ENCODE measurements at regions not wholly inside any gene's neighbourhood (a gene's known extent, or its start where the extent isn't known, plus 50 kb on each side); places are given as distances from the start of the nearest gene placed in this dataset.

DNA sequence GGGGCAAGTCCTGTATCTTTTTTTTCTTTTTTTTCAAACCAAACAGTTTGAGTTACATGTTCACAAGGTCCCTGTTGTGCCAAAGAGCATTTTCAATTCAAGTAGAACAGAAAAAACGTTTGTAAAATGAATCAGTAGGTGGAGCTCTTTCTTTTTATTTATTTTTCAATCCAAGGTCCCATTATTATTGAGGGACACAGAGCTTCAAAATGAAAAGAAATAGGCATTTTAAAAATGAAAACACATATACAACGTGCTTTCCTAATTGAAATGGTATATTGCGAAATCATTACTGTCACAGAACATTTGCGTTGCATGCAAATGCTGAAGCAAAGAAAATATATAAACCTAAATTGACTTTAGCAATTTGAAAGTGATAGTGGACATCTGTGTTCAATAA lies 711.0 kb downstream of the MECOM start:
- TF ChIP-seq, protein P1, sequence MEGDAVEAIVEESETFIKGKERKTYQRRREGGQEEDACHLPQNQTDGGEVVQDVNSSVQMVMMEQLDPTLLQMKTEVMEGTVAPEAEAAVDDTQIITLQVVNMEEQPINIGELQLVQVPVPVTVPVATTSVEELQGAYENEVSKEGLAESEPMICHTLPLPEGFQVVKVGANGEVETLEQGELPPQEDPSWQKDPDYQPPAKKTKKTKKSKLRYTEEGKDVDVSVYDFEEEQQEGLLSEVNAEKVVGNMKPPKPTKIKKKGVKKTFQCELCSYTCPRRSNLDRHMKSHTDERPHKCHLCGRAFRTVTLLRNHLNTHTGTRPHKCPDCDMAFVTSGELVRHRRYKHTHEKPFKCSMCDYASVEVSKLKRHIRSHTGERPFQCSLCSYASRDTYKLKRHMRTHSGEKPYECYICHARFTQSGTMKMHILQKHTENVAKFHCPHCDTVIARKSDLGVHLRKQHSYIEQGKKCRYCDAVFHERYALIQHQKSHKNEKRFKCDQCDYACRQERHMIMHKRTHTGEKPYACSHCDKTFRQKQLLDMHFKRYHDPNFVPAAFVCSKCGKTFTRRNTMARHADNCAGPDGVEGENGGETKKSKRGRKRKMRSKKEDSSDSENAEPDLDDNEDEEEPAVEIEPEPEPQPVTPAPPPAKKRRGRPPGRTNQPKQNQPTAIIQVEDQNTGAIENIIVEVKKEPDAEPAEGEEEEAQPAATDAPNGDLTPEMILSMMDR (IDR thresholded peaks at IDR 0.05) = peak in 1 of 4 donors; percentile 7
- TF ChIP-seq POLR2A (IDR thresholded peaks at IDR 0.05) = no peak

All from right lobe of liver (tissue), 4 donors.